PC-3 (cell line): ENCODE measurements at regions not wholly inside any gene's neighbourhood (a gene's known extent, or its start where the extent isn't known, plus 50 kb on each side); places are given as distances from the start of the nearest gene placed in this dataset.

Source experiments
- CTCF ChIP-seq: fragments of 300-600 bp; sonication (generic); conservative IDR thresholded peaks from 2 replicates; pipeline ENCODE4 v1.5.1; 2017; ENCODE audit warnings: antibody characterized with exemption, low read depth, mild to moderate bottlenecking, low read length
- EZH2 ChIP-seq: fragments of 300-600 bp; sonication (generic); IDR thresholded peaks from one replicate; pipeline ENCODE4 v1.6.1; 2017; ENCODE audit warnings: antibody characterized with exemption, mild to moderate bottlenecking, low read length; ENCODE audit not compliant: unreplicated experiment
- EZH2phosphoT487 ChIP-seq: fragments of 300-600 bp; sonication (generic); IDR thresholded peaks from 2 replicates; pipeline ENCODE4 v1.6.1; 2018; ENCODE audit warnings: mild to moderate bottlenecking, antibody characterized with exemption, low read length, borderline replicate concordance

GRCh38 chr20:53757472-53757913 lies 163.9 kb upstream of the ZNF217 start:
- TF ChIP-seq CTCF (0 out of 2 replicates have a peak, but pooled peaks have one; percentile 19), EZH2phosphoT487 (no peak), EZH2 (no peak)
